Renal pelvis (tissue), 1 donor: ENCODE measurements at regions not wholly inside any gene's neighbourhood (a gene's known extent, or its start where the extent isn't known, plus 50 kb on each side); places are given as distances from the start of the nearest gene placed in this dataset.

Source experiments
- DNase-seq: peaks from one replicate; pipeline ENCODE4 v3.0.0-alpha.2; 2013

DNA sequence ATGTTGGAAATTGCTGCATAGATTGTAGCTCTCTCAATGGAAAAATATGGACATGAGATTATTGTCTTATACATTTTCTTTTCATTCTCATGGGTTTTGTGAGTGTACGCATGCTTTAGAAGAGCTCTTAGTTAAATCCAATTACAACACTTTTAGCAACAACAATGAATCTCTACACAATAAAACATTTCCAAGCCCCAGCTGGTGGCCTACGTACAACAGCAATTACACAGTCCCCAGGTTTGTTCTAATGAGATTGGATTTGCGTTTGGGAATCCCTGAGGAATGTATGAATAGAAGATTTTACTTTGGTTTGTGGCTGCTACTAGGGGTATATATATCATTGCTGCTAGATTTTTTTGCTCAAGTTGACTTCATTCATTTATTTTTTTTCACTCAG, 98.6 kb downstream of the FHDC1 start:
- DNase-seq, result no peak

DNA sequence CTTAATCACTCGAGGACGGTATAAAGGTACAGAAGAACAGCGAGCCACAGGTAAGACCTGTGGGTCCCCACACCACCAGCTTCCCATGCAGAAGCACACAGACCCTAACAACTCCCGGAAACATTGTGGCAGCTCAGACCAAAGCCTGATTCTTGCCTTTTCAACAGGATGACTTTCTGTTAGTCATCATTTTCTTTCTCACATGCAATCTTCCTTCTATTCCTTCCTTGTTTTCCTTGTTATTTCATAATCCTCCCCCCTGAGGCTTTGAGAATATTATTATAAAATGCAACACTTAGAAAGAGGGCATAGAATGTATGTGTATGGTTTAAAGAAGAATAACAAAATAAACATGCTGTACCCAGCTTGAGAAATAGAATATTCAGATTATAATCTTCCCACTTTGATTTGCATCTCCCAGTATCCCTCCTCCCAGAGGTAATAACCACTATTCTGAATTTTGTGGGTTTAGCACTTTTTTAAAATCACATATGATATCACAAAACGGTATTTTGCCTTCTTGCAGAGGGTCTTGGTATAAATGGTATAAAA, 100.9 kb downstream of the FHDC1 start:
- DNase-seq, result no peak

- DNase-seq, result no peak
Measured at GRCh38 chr4:153038623-153039311, 102.6 kb downstream of the FHDC1 start.

DNA sequence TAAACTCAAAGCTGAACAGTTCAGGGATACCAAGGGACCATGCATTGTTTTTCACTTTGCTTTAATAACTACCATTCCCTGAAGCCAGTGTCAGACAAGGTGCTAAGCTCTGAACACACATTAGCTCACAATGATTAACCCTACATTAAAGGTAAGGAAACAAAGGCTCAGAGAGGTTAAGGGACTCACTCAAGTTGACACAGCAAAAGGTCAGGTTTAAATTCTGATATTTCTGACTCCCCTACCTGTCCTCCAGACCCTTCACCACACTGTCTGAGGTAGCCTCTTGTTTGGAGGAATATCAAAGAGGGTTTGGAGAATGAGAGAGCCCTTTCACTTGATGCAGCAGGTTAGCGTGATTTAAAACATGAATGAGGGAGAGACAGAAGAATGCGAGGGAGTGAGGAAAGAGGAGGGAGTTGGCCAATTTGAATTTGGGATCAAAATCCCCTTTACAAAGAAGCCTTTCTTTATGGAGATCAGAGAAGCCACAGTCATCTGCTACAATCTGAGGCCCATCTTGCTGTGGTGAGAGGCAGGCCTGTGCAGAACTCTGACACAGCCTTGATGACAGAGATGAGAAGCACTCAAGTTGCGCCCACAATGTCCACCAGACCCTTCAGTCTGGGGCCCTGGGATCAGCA, 103.5 kb downstream of the FHDC1 start:
- DNase-seq, result no peak

GRCh38 chr4:153040677-153041076, 104.6 kb downstream of the FHDC1 start:
- DNase-seq, result no peak

DNA sequence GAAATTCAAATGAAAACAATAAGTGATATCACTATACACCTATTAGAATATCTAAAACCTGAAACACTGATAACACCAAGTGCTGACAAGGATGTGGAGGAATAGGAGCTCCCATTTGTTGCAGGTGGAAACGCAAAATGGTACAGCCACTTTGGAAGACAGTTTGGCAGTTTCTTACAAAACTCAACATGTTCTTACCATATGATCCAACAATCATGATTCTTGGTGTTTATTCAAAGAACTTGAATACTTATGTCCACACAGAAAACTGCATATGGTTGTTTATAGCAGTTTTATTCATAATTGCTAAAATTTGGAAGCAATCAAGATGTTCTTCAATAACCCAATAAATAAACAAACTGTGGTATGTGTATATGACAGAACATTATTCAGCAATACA, 107.9 kb downstream of the FHDC1 start:
- no peak for DNase-seq

- DNase-seq, result no peak
Measured at GRCh38 chr4:153045111-153045982, 109.2 kb downstream of the FHDC1 start.

DNA sequence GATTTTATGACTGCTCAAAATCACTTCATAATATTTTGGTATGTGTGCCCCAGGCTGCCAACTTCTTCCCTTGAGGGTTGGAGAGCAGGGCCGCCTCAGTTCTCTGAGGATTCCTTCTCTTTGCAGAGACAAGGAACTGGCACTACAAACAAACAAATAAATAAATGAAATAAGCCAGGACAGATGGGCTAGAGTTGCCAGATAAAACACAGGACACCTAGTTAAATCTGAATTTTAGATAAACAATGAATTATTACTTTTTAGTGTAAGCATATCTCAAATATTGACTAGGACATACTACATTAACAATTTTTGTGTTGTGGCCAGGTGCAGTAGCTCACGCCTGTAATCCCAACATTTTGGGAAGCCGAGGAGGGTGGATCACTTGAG, 122.5 kb downstream of the FHDC1 start:
- no peak for DNase-seq

DNA sequence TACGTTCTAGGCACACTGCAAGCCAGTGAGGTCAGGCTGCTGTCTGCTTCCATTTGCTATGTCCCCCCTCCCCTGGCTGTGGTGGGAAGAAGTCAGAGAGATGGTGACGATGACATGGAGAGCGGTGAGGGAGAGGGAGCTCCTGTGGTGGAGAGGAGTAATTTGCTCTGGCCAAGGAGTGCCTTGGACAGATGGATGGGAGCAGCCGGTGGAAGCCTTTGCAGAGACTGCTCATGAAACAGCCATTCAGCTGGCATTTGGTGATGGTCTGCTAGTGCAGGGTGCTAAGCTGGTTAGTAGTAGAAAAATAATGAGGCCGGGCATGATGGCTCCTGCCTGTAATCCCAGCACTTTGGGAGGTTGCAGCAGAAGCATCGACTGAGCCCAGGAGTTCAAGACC, 124.1 kb downstream of the FHDC1 start:
- DNase-seq, result no peak

DNA sequence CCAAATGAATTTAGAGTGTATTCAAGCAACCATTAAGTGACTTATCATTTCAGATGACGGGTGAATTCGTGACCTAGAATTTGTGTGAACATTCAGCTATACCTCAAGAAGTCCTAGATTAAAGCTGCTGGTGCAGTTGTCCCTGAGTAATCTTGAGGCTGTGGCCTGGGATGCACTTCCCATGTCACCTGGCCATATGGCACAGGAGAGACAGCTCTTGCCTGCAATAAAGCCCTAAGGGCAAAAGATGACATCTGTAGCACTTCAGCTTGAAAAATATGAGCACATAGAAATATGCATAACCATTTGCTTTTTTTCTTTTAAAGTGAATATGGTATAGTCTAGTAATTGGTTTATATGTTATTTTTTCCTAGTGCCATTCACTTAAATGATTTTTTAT, 125.8 kb downstream of the FHDC1 start:
- DNase-seq, result no peak

GRCh38 chr4:153062652-153063168, 126.6 kb downstream of the FHDC1 start:
- DNase-seq, result no peak

- no peak for DNase-seq
Measured at GRCh38 chr4:153063490-153063889, 127.4 kb downstream of the FHDC1 start.

DNA sequence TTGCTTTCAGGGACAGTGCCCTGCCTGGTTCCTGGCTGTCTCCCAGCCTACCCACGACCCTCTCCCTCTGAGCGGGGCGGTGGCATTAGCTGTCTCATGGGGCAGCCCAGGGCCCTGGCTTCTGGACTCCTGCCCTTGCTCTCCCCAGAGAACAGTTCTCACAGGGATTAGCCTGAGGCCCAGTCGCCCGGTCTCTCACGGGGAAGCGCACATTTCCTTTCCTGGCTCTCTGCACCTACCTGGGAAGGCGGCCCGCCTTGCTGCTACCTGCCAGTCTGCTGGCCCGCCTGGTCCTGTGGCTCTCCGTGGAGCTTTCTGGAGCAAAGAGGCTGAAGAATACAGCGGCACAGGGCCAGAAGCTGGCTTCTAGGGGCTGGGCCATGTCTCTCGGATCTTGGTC, 128.4 kb downstream of the FHDC1 start:
- DNase-seq, result no peak

DNA sequence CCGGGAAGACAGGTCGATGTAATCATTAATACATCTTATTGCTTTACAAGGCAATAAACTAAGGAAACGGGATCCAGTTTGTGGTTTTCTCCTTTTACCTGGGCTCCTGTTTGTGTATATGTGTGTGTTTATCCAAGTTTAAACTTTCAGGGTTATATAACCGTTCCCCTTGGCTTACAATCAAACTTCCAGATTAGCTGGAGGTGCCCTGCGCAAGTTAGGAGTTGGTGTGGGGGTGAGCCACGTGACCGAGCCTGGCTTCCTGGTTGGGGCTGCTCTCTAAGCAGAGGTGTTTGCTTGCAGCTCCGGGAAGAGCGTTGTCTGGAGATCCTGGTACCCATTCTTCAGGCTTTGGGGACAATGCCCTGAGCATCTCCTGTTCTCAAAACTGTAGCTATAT, 129.2 kb downstream of the FHDC1 start:
- no peak for DNase-seq

GRCh38 chr4:153067376-153067775, 131.3 kb downstream of the FHDC1 start:
- no peak for DNase-seq

DNA sequence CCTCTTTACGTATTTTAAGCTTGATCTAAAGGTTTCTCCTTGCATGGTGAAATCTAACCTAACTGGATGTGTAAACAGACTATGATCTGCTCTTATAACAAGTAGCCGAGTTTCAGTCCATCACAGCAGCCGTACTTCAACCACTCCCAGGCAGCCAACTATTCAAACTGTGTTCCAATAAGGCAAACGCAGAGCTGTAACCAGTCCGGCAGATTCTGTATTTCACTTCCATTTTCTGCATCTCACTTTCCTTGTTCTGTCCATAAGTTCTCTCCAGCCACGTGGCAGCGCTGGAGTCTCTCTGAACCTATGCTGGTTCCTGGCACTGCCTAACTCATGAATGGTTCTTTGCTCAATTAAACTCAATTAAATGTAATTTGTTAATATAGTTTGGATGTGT, 132.6 kb downstream of the FHDC1 start:
- DNase-seq, result no peak

GRCh38 chr4:153071958-153072598, 132.2 kb upstream of the TRIM2 start:
- DNase-seq, result no peak

- DNase-seq, result no peak
Measured at GRCh38 chr4:153072661-153073060, 131.6 kb upstream of the TRIM2 start.

DNA sequence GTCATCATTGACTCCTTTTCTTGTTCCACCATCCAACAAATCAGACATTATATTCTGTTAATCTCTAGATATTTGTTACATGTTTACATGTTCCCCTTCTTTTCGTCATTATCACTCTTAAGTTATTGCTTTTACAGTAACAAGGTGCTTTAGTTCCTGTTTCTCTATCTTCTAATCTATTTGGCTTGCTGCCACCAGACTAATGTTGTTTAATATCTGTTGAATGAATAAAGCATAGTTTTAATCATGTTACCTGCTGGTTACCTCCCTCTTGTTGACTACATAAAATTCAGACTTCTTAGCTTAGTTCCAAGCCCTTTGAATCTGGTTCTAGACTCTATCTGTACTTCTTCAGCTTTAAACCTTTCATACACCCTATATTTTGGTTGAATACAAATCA, 129.8 kb upstream of the TRIM2 start:
- no peak for DNase-seq

- DNase-seq, result no peak
Measured at GRCh38 chr4:153074936-153075630, 129.2 kb upstream of the TRIM2 start.

DNA sequence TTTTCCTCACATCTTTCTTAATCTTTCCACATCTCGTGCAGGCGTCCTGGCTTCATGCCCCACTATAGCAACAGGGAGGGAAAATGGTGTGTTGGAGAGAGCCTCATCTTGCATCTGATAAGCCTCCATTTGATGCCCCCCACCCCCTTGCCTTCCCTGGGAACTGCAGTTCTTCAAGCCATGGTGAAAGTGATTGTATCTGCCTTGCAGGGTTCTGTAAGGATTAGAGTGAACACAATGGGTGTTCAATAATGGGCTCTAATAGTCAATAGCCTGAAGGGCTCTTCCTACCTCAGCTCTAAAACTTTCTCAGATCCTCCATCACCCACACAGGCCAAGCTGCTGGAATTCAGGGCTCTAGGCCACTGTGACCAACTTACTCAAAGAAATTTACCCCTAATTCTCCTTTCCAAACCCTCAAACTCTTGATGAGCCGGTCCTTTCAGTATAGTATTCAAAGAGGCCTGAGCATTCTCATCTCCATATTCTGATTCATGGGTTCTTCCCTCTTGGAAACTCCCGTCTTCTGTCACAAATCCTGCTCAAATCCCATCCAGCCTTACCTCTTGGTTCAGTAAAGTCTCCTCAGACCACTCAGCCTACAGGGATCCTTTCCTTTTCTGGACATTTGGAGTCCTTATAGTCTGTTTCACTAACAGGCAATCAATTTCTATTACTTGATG, 128.3 kb upstream of the TRIM2 start:
- DNase-seq, result no peak
